Gastroesophageal sphincter (tissue), 4 donors: ENCODE measurements at regions not wholly inside any gene's neighbourhood (a gene's known extent, or its start where the extent isn't known, plus 50 kb on each side); places are given as distances from the start of the nearest gene placed in this dataset.
A peak's percentile ranks its signal among the peaks of the same experiment; 100 is the strongest.
"Not testable (repeated sequence)": the region's sequence is repeated elsewhere in the genome, so short reads cannot be mapped to it uniquely, and the experiment has no call there.

ENCODE experiments used
- ATAC-seq: fragments of 150-250 bp; one replicate; pipeline ENCODE4 v1.9.1; 2016; ENCODE audit warnings: mild to moderate bottlenecking, moderate library complexity
- H3K27ac ChIP-seq, 4 donors: fragments of 200-600 bp; sonication (generic) in 3 of 4; 1 replicate in 3 of 4; 2 replicates in 1 of 4; pipeline ENCODE4 v1.5.1; 2016 to 2019
- H3K27me3 ChIP-seq: fragments of 200-600 bp; sonication (generic); one replicate; pipeline ENCODE4 v1.5.1; 2019
- H3K36me3 ChIP-seq, 2 donors: fragments of 200-600 bp; sonication (generic); one replicate each; pipeline ENCODE4 v1.5.1; 2019; ENCODE audit warnings: control low read depth in 1 of 2
- H3K4me1 ChIP-seq, 3 donors: fragments of 200-600 bp; sonication (generic); 1 replicate in 2 of 3; 2 replicates in 1 of 3; pipeline ENCODE4 v1.5.1; 2016 to 2019; ENCODE audit warnings: control low read depth in 2 of 3
- H3K4me3 ChIP-seq, 2 donors: fragments of 200-600 bp; sonication (generic); one replicate each; pipeline ENCODE4 v1.5.1; 2019; ENCODE audit warnings: mild to moderate bottlenecking in 1 of 2, moderate library complexity in 1 of 2
- H3K9me3 ChIP-seq, 3 donors: fragments of 200-600 bp; sonication (generic); one replicate each; pipeline ENCODE4 v1.5.1; 2017 to 2019; ENCODE audit warnings: control low read depth in 2 of 3
- CTCF ChIP-seq, 4 experiments: fragments of 200-600 bp in 2 of 4; fragments of 450-650 bp in 2 of 4; sonication (generic) in 1 of 4; IDR thresholded peaks; one replicate each; pipeline ENCODE4 v1.5.1; 2017 to 2019; ENCODE audit warnings: antibody characterized with exemption in 4 of 4, mild to moderate bottlenecking in 2 of 4, moderate library complexity in 2 of 4
- EP300 ChIP-seq: sonication (generic); formaldehyde crosslinking; IDR thresholded peaks from one replicate; pipeline ENCODE4 v1.6.1; 2017; ENCODE audit warnings: antibody characterized with exemption, mild to moderate bottlenecking
- POLR2A ChIP-seq, 2 donors: fragments of 450-650 bp; IDR thresholded peaks; one replicate each; pipeline ENCODE4 v1.6.1; 2017; ENCODE audit warnings: antibody characterized with exemption in 2 of 2, mild to moderate bottlenecking in 2 of 2, moderate library complexity in 1 of 2
- POLR2AphosphoS5 ChIP-seq: sonication (generic); formaldehyde crosslinking; IDR thresholded peaks from one replicate; pipeline ENCODE4 v1.6.1; 2017; ENCODE audit warnings: antibody characterized with exemption
- WGBS, 2 donors: methylation state at CpG; one replicate each; pipeline ENCODE4 v1.1.5; 2018; ENCODE audit warnings: low coverage in 1 of 2; 5-methylcytosine and 5-hydroxymethylcytosine counted together

DNA sequence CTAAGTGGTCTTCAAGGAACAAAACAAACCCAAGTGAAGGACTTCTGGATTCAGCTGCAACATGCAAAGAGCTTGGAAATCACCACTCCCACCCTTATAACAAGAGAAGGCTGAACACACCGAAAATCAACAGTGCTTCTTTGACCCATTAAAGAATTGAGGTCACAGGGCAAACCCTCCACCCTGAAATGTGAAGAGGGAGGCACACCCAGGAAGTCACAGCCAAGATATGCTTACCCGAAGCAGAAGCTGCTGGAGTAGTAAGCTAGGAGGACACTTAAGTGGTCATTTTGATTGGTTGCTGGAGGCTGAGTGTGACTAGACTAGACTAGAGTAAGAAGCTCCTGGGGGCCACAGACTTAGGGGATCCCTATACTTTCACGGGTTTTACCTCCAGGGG, 188.2 kb upstream of the SSTR4 start:
- H3K36me3 ChIP-seq, result no peaks in the 10 kb centered on the region
- TF ChIP-seq CTCF (IDR thresholded peaks at IDR 0.05), result no peak
- no peak for TF ChIP-seq POLR2A (IDR thresholded peaks at IDR 0.05)
- no peak for TF ChIP-seq EP300
- no peak for TF ChIP-seq POLR2AphosphoS5
- H3K27ac ChIP-seq, result no peak overlapping the region
- ATAC-seq, result no peak
- peaks cover 0 to 19% (median 0%) of the 10 kb centered on the region in 3 donors for H3K9me3 ChIP-seq
- peaks cover 11% of the 10 kb centered on the region for H3K27me3 ChIP-seq
- 55 to 83% methylated on average over 3 of the region's 3 CpGs for WGBS, 2 donors
- H3K4me3 ChIP-seq, result no peak overlapping the region
- H3K4me1 ChIP-seq, result no peaks in the 10 kb centered on the region

DNA sequence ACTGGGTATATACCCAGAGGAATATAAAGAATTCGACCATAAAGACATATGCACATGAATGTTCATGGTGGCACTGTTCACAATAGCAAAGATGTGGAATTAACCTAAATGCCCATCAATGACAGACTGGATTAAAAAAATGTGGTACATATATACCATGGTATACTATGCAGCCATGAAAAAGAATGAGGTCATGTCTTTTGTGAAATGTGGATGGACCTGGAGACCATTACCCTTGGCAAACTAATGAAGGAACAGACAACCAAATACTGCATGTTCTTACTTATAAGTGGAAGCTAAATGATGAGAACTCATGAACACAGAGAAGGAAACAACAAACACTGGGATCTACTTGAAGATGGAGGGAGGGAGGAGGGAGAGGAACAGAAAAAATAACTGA, 186.7 kb upstream of the SSTR4 start:
- Histone ChIP-seq H3K9me3 (peaks cover 0 to 31% (median 0%) of the 10 kb centered on the region in 3 donors), H3K27me3 (no peaks in the 10 kb centered on the region), H3K4me1 (no peaks in the 10 kb centered on the region), H3K27ac (no peak overlapping the region), H3K36me3 (no peaks in the 10 kb centered on the region), H3K4me3 (no peak overlapping the region)
- no peak for ATAC-seq
- WGBS, 2 donors, result 50 to 82% methylated on average over 1 of the region's 1 CpG
- TF ChIP-seq CTCF (IDR thresholded peaks at IDR 0.05), result no peak
- TF ChIP-seq POLR2A (IDR thresholded peaks at IDR 0.05), result no peak
- TF ChIP-seq POLR2AphosphoS5, result no peak
- TF ChIP-seq EP300, result no peak

GRCh38 chr20:22851679-22852346, 183.3 kb upstream of the SSTR4 start:
- not testable (repeated sequence) for H3K27ac ChIP-seq, H3K27me3 ChIP-seq, H3K4me3 ChIP-seq, H3K4me1 ChIP-seq, H3K36me3 ChIP-seq, ATAC-seq
- peak in 3 of 4 experiments; percentile 20 to 48 (median 28) for TF ChIP-seq CTCF (IDR thresholded peaks at IDR 0.05)
- H3K9me3 ChIP-seq, result peaks cover 0 to 47% (median 0%) of the 10 kb centered on the region in 3 donors
- 0 to 12% methylated on average over 2 to 3 of the region's 3 CpGs for WGBS, 2 donors

- Histone ChIP-seq H3K9me3 (peaks cover 0 to 6% (median 0%) of the 10 kb centered on the region in 3 donors), H3K27ac (peak overlapping the region in 1 of 4 donors; percentile 27), H3K4me3 (no peak overlapping the region), H3K36me3 (no peaks in the 10 kb centered on the region), H3K27me3 (no peaks in the 10 kb centered on the region), H3K4me1 (no peaks in the 10 kb centered on the region)
- TF ChIP-seq CTCF (IDR thresholded peaks at IDR 0.05) (no peak), POLR2A (IDR thresholded peaks at IDR 0.05) (no peak), EP300 (no peak), POLR2AphosphoS5 (no peak)
- ATAC-seq, result no peak
- WGBS, 2 donors, result 70 to 81% methylated on average over 6 to 8 of the region's 11 CpGs
Observed at GRCh38 chr20:22861231-22861980, 173.7 kb upstream of the SSTR4 start.

DNA sequence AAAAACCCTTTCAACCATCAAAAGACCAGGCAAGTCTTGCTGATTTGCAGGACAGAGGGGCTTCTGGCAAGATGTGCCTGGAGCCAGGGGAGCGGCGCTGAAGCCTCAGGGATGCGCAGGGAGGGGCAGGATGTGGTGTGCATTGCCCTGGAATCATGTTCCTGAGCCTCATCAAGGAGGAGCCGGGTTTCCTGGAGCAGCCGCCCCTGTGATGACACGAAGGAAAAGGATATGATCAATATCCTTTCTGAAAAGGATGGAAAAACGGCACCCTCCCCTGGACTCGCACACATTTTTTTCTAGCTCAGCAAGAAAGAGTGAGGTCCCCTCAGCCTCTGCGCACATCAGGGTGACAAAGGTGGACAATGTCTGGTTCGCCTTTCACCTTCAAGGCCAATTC, 173.1 kb upstream of the SSTR4 start:
- no peak for TF ChIP-seq POLR2A (IDR thresholded peaks at IDR 0.05)
- TF ChIP-seq CTCF (IDR thresholded peaks at IDR 0.05), result no peak
- no peak for TF ChIP-seq EP300
- peak; percentile 8 for TF ChIP-seq POLR2AphosphoS5
- no peaks in the 10 kb centered on the region for H3K9me3 ChIP-seq
- no peaks in the 10 kb centered on the region for H3K36me3 ChIP-seq
- H3K27ac ChIP-seq, result peak overlapping the region in 1 of 4 donors; percentile 27
- H3K4me1 ChIP-seq, result no peaks in the 10 kb centered on the region
- no peaks in the 10 kb centered on the region for H3K27me3 ChIP-seq
- peak; percentile 48 for ATAC-seq
- no peak overlapping the region for H3K4me3 ChIP-seq
- 65 to 78% methylated on average over 5 to 9 of the region's 10 CpGs for WGBS, 2 donors
